ENCODE measurements at regions not wholly inside any gene's neighbourhood (a gene's known extent, or its start where the extent isn't known, plus 50 kb on each side); places are given as distances from the start of the nearest gene placed in this dataset.

DNA sequence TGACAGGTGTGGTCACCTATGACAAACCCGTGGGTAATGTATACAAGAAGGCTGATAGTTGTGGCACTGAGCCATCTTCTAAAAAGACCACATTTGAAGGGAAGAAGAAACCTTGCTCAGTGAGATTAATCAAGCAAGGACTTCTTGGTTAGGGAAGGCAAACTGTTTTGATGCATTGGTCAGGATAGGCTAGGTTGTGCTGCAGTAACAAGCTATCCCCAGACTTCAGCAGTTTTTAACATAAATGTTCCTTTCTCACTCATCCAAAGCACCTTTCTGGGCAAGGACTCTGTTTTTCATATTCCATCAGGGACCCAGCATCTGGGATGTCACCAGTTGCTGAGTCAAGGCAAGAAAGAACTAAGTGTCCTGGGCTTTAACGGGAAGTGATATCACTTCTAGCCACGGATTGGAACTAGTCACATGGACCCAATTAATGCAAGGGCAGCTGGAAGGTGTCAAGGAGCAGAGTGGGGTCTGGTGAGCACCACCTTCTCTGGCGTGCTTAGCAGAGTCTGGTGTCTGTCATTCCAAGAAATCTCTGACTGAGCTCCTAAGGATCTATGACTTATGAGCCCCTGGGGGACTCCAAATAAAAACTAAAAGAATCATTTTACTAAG lies 52.0 kb upstream of the CCL2 start:
- no peak for ATAC-seq
- TF ChIP-seq ZC3H10 (CRISPR knock-in tag; IDR thresholded peaks at IDR 0.05) = no peak
- no peak for TF ChIP-seq ZNF70 (CRISPR knock-in tag; IDR thresholded peaks at IDR 0.05)
- TF ChIP-seq ZNF8 (CRISPR knock-in tag; IDR thresholded peaks at IDR 0.05) = no peak
- TF ChIP-seq RARB (CRISPR knock-in tag; IDR thresholded peaks at IDR 0.05) = no peak
- no peak for TF ChIP-seq ESRRG (CRISPR knock-in tag; IDR thresholded peaks at IDR 0.05)
- no peak for TF ChIP-seq PPARA (CRISPR knock-in tag; IDR thresholded peaks at IDR 0.05; ENCODE audit: borderline replicate concordance)
- no peak for TF ChIP-seq GLIS3 (CRISPR knock-in tag; IDR thresholded peaks at IDR 0.05)
- TF ChIP-seq, protein P1, sequence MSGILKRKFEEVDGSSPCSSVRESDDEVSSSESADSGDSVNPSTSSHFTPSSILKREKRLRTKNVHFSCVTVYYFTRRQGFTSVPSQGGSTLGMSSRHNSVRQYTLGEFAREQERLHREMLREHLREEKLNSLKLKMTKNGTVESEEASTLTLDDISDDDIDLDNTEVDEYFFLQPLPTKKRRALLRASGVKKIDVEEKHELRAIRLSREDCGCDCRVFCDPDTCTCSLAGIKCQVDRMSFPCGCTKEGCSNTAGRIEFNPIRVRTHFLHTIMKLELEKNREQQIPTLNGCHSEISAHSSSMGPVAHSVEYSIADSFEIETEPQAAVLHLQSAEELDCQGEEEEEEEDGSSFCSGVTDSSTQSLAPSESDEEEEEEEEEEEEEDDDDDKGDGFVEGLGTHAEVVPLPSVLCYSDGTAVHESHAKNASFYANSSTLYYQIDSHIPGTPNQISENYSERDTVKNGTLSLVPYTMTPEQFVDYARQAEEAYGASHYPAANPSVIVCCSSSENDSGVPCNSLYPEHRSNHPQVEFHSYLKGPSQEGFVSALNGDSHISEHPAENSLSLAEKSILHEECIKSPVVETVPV (CRISPR knock-in tag; IDR thresholded peaks at IDR 0.05) = no peak
- no peak for TF ChIP-seq TCF4 (CRISPR knock-in tag; IDR thresholded peaks at IDR 0.05; ENCODE audit: borderline replicate concordance)
- TF ChIP-seq, protein P2, sequence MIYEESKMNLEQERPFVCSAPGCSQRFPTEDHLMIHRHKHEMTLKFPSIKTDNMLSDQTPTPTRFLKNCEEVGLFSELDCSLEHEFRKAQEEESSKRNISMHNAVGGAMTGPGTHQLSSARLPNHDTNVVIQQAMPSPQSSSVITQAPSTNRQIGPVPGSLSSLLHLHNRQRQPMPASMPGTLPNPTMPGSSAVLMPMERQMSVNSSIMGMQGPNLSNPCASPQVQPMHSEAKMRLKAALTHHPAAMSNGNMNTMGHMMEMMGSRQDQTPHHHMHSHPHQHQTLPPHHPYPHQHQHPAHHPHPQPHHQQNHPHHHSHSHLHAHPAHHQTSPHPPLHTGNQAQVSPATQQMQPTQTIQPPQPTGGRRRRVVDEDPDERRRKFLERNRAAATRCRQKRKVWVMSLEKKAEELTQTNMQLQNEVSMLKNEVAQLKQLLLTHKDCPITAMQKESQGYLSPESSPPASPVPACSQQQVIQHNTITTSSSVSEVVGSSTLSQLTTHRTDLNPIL (CRISPR knock-in tag; IDR thresholded peaks at IDR 0.05; ENCODE audit: low read depth) = no peak
- TF ChIP-seq ISL1 (CRISPR knock-in tag; IDR thresholded peaks at IDR 0.05) = no peak
- TF ChIP-seq SNAI2 (CRISPR knock-in tag; IDR thresholded peaks at IDR 0.05) = no peak
- TF ChIP-seq, protein P3, sequence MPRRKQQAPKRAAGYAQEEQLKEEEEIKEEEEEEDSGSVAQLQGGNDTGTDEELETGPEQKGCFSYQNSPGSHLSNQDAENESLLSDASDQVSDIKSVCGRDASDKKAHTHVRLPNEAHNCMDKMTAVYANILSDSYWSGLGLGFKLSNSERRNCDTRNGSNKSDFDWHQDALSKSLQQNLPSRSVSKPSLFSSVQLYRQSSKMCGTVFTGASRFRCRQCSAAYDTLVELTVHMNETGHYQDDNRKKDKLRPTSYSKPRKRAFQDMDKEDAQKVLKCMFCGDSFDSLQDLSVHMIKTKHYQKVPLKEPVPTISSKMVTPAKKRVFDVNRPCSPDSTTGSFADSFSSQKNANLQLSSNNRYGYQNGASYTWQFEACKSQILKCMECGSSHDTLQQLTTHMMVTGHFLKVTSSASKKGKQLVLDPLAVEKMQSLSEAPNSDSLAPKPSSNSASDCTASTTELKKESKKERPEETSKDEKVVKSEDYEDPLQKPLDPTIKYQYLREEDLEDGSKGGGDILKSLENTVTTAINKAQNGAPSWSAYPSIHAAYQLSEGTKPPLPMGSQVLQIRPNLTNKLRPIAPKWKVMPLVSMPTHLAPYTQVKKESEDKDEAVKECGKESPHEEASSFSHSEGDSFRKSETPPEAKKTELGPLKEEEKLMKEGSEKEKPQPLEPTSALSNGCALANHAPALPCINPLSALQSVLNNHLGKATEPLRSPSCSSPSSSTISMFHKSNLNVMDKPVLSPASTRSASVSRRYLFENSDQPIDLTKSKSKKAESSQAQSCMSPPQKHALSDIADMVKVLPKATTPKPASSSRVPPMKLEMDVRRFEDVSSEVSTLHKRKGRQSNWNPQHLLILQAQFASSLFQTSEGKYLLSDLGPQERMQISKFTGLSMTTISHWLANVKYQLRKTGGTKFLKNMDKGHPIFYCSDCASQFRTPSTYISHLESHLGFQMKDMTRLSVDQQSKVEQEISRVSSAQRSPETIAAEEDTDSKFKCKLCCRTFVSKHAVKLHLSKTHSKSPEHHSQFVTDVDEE (CRISPR knock-in tag; IDR thresholded peaks at IDR 0.05) = no peak
- TF ChIP-seq ARNTL (CRISPR knock-in tag; IDR thresholded peaks at IDR 0.05; ENCODE audit: borderline replicate concordance, low read depth) = no peak

DNA sequence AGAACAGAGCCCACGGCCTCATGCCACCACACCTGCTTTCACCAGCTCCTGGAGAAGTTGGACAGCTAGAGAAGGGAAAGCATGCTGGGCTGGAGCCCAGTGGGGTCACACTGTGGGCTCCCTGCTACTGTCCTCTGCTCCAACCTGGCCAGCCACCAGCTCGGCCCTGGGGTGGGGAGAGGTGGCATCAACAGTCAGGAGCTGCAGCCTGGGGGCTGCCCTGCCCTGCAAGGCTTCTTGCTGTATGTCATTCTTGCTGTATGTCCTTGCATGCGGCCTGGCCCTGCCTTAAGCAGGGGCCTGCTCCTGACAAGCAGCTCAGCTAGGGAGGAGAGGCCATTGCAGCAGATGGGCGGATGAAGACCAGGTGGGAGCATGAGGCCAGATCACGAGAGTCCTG lies 50.7 kb upstream of the CCL2 start:
- TF ChIP-seq OSR1 (CRISPR knock-in tag; IDR thresholded peaks at IDR 0.05) = no peak
- no peak for TF ChIP-seq PPARA (CRISPR knock-in tag; IDR thresholded peaks at IDR 0.05; ENCODE audit: borderline replicate concordance)
- TF ChIP-seq TOX (CRISPR knock-in tag; IDR thresholded peaks at IDR 0.05; ENCODE audit: borderline replicate concordance) = no peak
- no peak for TF ChIP-seq ESRRG (CRISPR knock-in tag; IDR thresholded peaks at IDR 0.05)
- no peak for TF ChIP-seq CSDC2 (CRISPR knock-in tag; IDR thresholded peaks at IDR 0.05)
- no peak for TF ChIP-seq ZC3H10 (CRISPR knock-in tag; IDR thresholded peaks at IDR 0.05)
- no peak for TF ChIP-seq ARNTL (CRISPR knock-in tag; IDR thresholded peaks at IDR 0.05; ENCODE audit: borderline replicate concordance, low read depth)
- TF ChIP-seq ZNF70 (CRISPR knock-in tag; IDR thresholded peaks at IDR 0.05) = no peak
- no peak for TF ChIP-seq ZNF565 (CRISPR knock-in tag; conservative IDR thresholded peaks at IDR 0.05; ENCODE audit: low read depth)
- no peak for TF ChIP-seq ZFP30 (CRISPR knock-in tag; IDR thresholded peaks at IDR 0.05)
- TF ChIP-seq, protein P3 (CRISPR knock-in tag; IDR thresholded peaks at IDR 0.05) = no peak
- no peak for TF ChIP-seq TCF4 (CRISPR knock-in tag; IDR thresholded peaks at IDR 0.05; ENCODE audit: borderline replicate concordance)
- TF ChIP-seq RARB (CRISPR knock-in tag; IDR thresholded peaks at IDR 0.05) = no peak
- no peak for TF ChIP-seq ISL1 (CRISPR knock-in tag; IDR thresholded peaks at IDR 0.05)
- TF ChIP-seq ZFP3 (CRISPR knock-in tag; IDR thresholded peaks at IDR 0.05) = no peak
- no peak for ATAC-seq
